Fibroblast of peridontal ligament (primary cell): ENCODE measurements at regions not wholly inside any gene's neighbourhood (a gene's known extent, or its start where the extent isn't known, plus 50 kb on each side); places are given as distances from the start of the nearest gene placed in this dataset.
"Not testable (repeated sequence)": the region's sequence is repeated elsewhere in the genome, so short reads cannot be mapped to it uniquely, and the experiment has no call there.

Source experiments
- DNase-seq: peaks from one replicate; pipeline ENCODE4 v3.0.0-alpha.2; 2010; ENCODE audit errors: extremely low read depth

GRCh38 chr2:139556789-139557188 is 776.6 kb upstream of the NXPH2 start:
- DNase-seq = no peak

GRCh38 chr2:139550873-139551272 is 770.7 kb upstream of the NXPH2 start:
- DNase-seq = no peak

- no peak for DNase-seq
These were observed 770.2 kb upstream of the NXPH2 start for GRCh38 chr2:139550341-139550740.

- no peak for DNase-seq
These were observed 764.1 kb upstream of the NXPH2 start for GRCh38 chr2:139544186-139544851.

- not testable (repeated sequence) for DNase-seq
These were observed 758.3 kb upstream of the NXPH2 start for GRCh38 chr2:139538332-139539020.

GRCh38 chr2:139529080-139529479 is 748.9 kb upstream of the NXPH2 start:
- no peak for DNase-seq

- DNase-seq = no peak
These were observed 746.6 kb upstream of the NXPH2 start for GRCh38 chr2:139526781-139527180.

GRCh38 chr2:139518321-139518720 is 738.1 kb upstream of the NXPH2 start:
- no peak for DNase-seq

- DNase-seq = no peak
These were observed 734.8 kb upstream of the NXPH2 start for GRCh38 chr2:139514951-139515350.

- DNase-seq = no peak
These were observed 715.7 kb upstream of the NXPH2 start for GRCh38 chr2:139495851-139496250.

GRCh38 chr2:139492131-139492680 is 712.0 kb upstream of the NXPH2 start:
- DNase-seq = no peak

GRCh38 chr2:139480161-139480650 is 700.0 kb upstream of the NXPH2 start:
- no peak for DNase-seq

GRCh38 chr2:139478165-139478914 is 698.1 kb upstream of the NXPH2 start:
- no peak for DNase-seq

- DNase-seq = no peak
These were observed 697.4 kb upstream of the NXPH2 start for GRCh38 chr2:139477618-139478017.

GRCh38 chr2:139469985-139470384 is 689.8 kb upstream of the NXPH2 start:
- DNase-seq = no peak

GRCh38 chr2:139465789-139466188 is 685.6 kb upstream of the NXPH2 start:
- no peak for DNase-seq

GRCh38 chr2:139457873-139458272 is 677.7 kb upstream of the NXPH2 start:
- no peak for DNase-seq

GRCh38 chr2:139454251-139454650 is 674.1 kb upstream of the NXPH2 start:
- DNase-seq = no peak

GRCh38 chr2:139439100-139439499 is 658.9 kb upstream of the NXPH2 start:
- DNase-seq = no peak

GRCh38 chr2:139438478-139438877 is 658.3 kb upstream of the NXPH2 start:
- no peak for DNase-seq

GRCh38 chr2:139427164-139427563 is 647.0 kb upstream of the NXPH2 start:
- DNase-seq = no peak

- DNase-seq = no peak
These were observed 643.9 kb upstream of the NXPH2 start for GRCh38 chr2:139424101-139424500.
